DMS 273 (cell line): ENCODE measurements at regions not wholly inside any gene's neighbourhood (a gene's known extent, or its start where the extent isn't known, plus 50 kb on each side); places are given as distances from the start of the nearest gene placed in this dataset.

Experiments
- DNase-seq: peaks from one replicate; lab custom pipeline; 2025; ENCODE audit not compliant: unreplicated experiment; lab: John Stamatoyannopoulos, UW

GRCh38 chr5:96075579-96076289 is 114.1 kb upstream of the ELL2 start:
- peak; percentile 69 for DNase-seq

- DNase-seq: no peak
Measured at GRCh38 chr5:96074870-96075269, 113.2 kb upstream of the ELL2 start.

- no peak for DNase-seq
Measured at GRCh38 chr5:96074460-96074859, 112.8 kb upstream of the ELL2 start.

- no peak for DNase-seq
Measured at GRCh38 chr5:96072791-96073165, 111.1 kb upstream of the ELL2 start.

GRCh38 chr5:96072138-96072790 is 110.6 kb upstream of the ELL2 start:
- no peak for DNase-seq

GRCh38 chr5:96070622-96071225 is 109.1 kb upstream of the ELL2 start:
- no peak for DNase-seq

GRCh38 chr5:96067894-96068614 is 106.4 kb upstream of the ELL2 start:
- peak; percentile 10 for DNase-seq

- DNase-seq: no peak
Measured at GRCh38 chr5:96067251-96067650, 105.6 kb upstream of the ELL2 start.

- no peak for DNase-seq
Measured at GRCh38 chr5:96066386-96066719, 104.7 kb upstream of the ELL2 start.

- DNase-seq: no peak
Measured at GRCh38 chr5:96065685-96066385, 104.2 kb upstream of the ELL2 start.

- peak; percentile 17 for DNase-seq
Measured at GRCh38 chr5:96064877-96065276, 103.2 kb upstream of the ELL2 start.

GRCh38 chr5:96062836-96063235 is 101.2 kb upstream of the ELL2 start:
- no peak for DNase-seq

- no peak for DNase-seq
Measured at GRCh38 chr5:96058084-96058483, 96.4 kb upstream of the ELL2 start.

- no peak for DNase-seq
Measured at GRCh38 chr5:96054311-96055030, 92.8 kb upstream of the ELL2 start.

GRCh38 chr5:96053063-96053735 is 91.5 kb upstream of the ELL2 start:
- no peak for DNase-seq

- DNase-seq: no peak
Measured at GRCh38 chr5:96052374-96052773, 90.7 kb upstream of the ELL2 start.

- no peak for DNase-seq
Measured at GRCh38 chr5:96051401-96051830, 89.8 kb upstream of the ELL2 start.

- no peak for DNase-seq
Measured at GRCh38 chr5:96050273-96050880, 88.7 kb upstream of the ELL2 start.

GRCh38 chr5:96049398-96050272 is 88.0 kb upstream of the ELL2 start:
- peak; percentile 9 for DNase-seq
